ENCODE measurements at regions not wholly inside any gene's neighbourhood (a gene's known extent, or its start where the extent isn't known, plus 50 kb on each side); places are given as distances from the start of the nearest gene placed in this dataset.
A peak's percentile ranks its signal among the peaks of the same experiment; 100 is the strongest.

- no peak for TF ChIP-seq CTCF (IDR thresholded peaks at IDR 0.05; ENCODE audit: insufficient read depth, low read length, missing control alignments)
- POLR2A ChIA-PET: no interaction called here
- no peak overlapping the region for H3K4me3 ChIP-seq (ENCODE audit: low read depth, low read length)
- no peak for DNase-seq (ENCODE audit: low read depth, low spot score)
- CTCF ChIA-PET: no interaction called here
Measured at GRCh38 chr21:28151758-28152157, 840.9 kb downstream of the LTN1 start.

DNA sequence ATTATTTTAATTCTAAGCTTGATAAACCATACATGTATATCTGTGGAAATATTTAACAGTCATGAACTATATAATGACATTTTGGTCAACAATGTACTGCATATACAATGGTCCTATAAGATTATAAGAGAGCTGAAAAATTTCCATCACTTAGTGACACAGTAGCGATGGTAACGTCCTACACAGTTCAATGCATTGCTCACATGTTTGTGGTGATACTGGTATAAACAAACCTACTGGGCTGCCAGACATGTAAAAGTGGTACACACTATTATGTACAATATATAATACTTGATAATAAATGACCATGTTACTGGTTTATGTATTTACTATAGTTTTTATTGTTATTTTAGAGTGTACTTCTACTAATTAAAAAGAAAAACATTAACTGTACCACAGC lies 841.9 kb downstream of the LTN1 start:
- no peak overlapping the region for H3K4me3 ChIP-seq (ENCODE audit: low read depth, low read length)
- CTCF ChIA-PET: no interaction called here
- POLR2A ChIA-PET: no interaction called here
- DNase-seq (ENCODE audit: low read depth, low spot score): no peak
- no peak for TF ChIP-seq CTCF (IDR thresholded peaks at IDR 0.05; ENCODE audit: insufficient read depth, low read length, missing control alignments)

- ChIA-PET CTCF (no interaction called here), POLR2A (no interaction called here)
- no peak overlapping the region for H3K4me3 ChIP-seq (ENCODE audit: low read depth, low read length)
- DNase-seq (ENCODE audit: low read depth, low spot score): no peak
- TF ChIP-seq CTCF (IDR thresholded peaks at IDR 0.05; ENCODE audit: insufficient read depth, low read length, missing control alignments): no peak
Measured at GRCh38 chr21:28148400-28149064, 844.1 kb downstream of the LTN1 start.

- ChIA-PET POLR2A (no interaction called here), CTCF (no interaction called here)
- DNase-seq (ENCODE audit: low read depth, low spot score): no peak
- TF ChIP-seq CTCF (IDR thresholded peaks at IDR 0.05; ENCODE audit: insufficient read depth, low read length, missing control alignments): no peak
- H3K4me3 ChIP-seq (ENCODE audit: low read depth, low read length): no peak overlapping the region
Measured at GRCh38 chr21:28144653-28145052, 848.0 kb downstream of the LTN1 start.

- CTCF ChIA-PET: no interaction called here
- no peak for TF ChIP-seq CTCF (IDR thresholded peaks at IDR 0.05; ENCODE audit: insufficient read depth, low read length, missing control alignments)
- H3K4me3 ChIP-seq (ENCODE audit: low read depth, low read length): no peak overlapping the region
- POLR2A ChIA-PET: no interaction called here
- DNase-seq (ENCODE audit: low read depth, low spot score): no peak
Measured at GRCh38 chr21:28144089-28144488, 848.6 kb downstream of the LTN1 start.

DNA sequence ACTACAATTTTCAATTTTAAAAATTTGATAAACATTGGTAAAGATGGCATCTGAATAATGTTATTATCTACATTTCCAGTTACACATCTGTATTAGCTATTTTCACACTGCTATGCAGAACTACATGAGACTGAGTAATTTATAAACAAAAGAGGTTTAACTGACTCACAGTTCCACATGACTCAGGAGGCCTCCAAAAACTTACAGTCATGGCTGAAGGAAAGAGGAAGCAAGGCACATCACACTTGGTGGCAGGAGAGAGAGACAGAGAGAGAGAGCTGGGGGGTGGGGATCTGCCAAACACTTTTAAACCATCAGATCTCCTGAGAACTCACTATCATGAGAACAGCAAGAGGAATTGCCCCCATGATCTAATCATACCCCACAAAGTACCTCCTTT lies 850.0 kb downstream of the LTN1 start:
- DNase-seq (ENCODE audit: low read depth, low spot score): peak; percentile 23
- no peak for TF ChIP-seq CTCF (IDR thresholded peaks at IDR 0.05; ENCODE audit: insufficient read depth, low read length, missing control alignments)
- ChIA-PET CTCF (no interaction called here), POLR2A (no interaction called here)
- H3K4me3 ChIP-seq (ENCODE audit: low read depth, low read length): no peak overlapping the region

Measured in AG04449 (cell line).